BJ (cell line): ENCODE measurements at regions not wholly inside any gene's neighbourhood (a gene's known extent, or its start where the extent isn't known, plus 50 kb on each side); places are given as distances from the start of the nearest gene placed in this dataset.
"Not testable (repeated sequence)": the region's sequence is repeated elsewhere in the genome, so short reads cannot be mapped to it uniquely, and the experiment has no call there.

Experiments used
- CTCF ChIA-PET: fragments of 350-600 bp; formaldehyde crosslinking; extraction: SDS; loops from one replicate; lab custom pipeline; 2021; ENCODE audit warnings: antibody characterized with exemption, inconsistent platforms; lab: Yijun Ruan, JAX
- POLR2A ChIA-PET: fragments of 300-600 bp; sonication (Branson Sonifier 250); formaldehyde crosslinking; extraction: SDS; loops from one replicate; lab custom pipeline; 2021; ENCODE audit warnings: antibody characterized with exemption; lab: Charles Lee
- DNase-seq: peaks from one replicate; pipeline ENCODE4 v3.0.0-alpha.2; 2011; ENCODE audit warnings: low read depth
- H3K27me3 ChIP-seq: 2 replicates; pipeline ENCODE4 v1.6.0; 2011; ENCODE audit warnings: low read length; ENCODE audit not compliant: control insufficient read depth, insufficient read depth
- H3K36me3 ChIP-seq: 2 replicates; pipeline ENCODE4 v1.5.1; 2011; ENCODE audit warnings: low read length; ENCODE audit not compliant: control insufficient read depth, insufficient read depth
- H3K4me3 ChIP-seq: 2 replicates; pipeline ENCODE4 v1.5.1; 2011; ENCODE audit warnings: low read depth, mild to moderate bottlenecking, control low read depth, low read length
- CTCF ChIP-seq: IDR thresholded peaks from 2 replicates; pipeline ENCODE4 v1.5.1; 2011; ENCODE audit warnings: low read depth, mild to moderate bottlenecking, control low read depth, inconsistent platforms, low read length, moderate library complexity; ENCODE audit not compliant: insufficient read depth

- H3K4me3 ChIP-seq, H3K27me3 ChIP-seq, H3K36me3 ChIP-seq, POLR2A ChIA-PET, CTCF ChIA-PET, DNase-seq: not testable (repeated sequence)
Measured at GRCh38 chr20:30569867-30570266, 687.6 kb upstream of the DEFB115 start.

GRCh38 chr20:30570622-30571021, 686.8 kb upstream of the DEFB115 start:
- POLR2A ChIA-PET, H3K27me3 ChIP-seq, H3K36me3 ChIP-seq, DNase-seq, H3K4me3 ChIP-seq, CTCF ChIA-PET: not testable (repeated sequence)

- CTCF ChIA-PET, H3K27me3 ChIP-seq, H3K4me3 ChIP-seq, POLR2A ChIA-PET, DNase-seq, H3K36me3 ChIP-seq: not testable (repeated sequence)
Measured at GRCh38 chr20:30574337-30574736, 683.1 kb upstream of the DEFB115 start.

- H3K4me3 ChIP-seq, CTCF ChIA-PET, H3K36me3 ChIP-seq, POLR2A ChIA-PET, DNase-seq, H3K27me3 ChIP-seq: not testable (repeated sequence)
Measured at GRCh38 chr20:30579069-30579468, 678.4 kb upstream of the DEFB115 start.

GRCh38 chr20:30579824-30580438, 677.5 kb upstream of the DEFB115 start:
- POLR2A ChIA-PET, H3K27me3 ChIP-seq, CTCF ChIA-PET, H3K36me3 ChIP-seq, DNase-seq: not testable (repeated sequence)
- H3K4me3 ChIP-seq, result peak overlapping the region; percentile 18; the same call in 1 of the 2 replicates

- H3K4me3 ChIP-seq, POLR2A ChIA-PET, DNase-seq, CTCF ChIA-PET, H3K36me3 ChIP-seq, H3K27me3 ChIP-seq: not testable (repeated sequence)
Measured at GRCh38 chr20:30581839-30582238, 675.6 kb upstream of the DEFB115 start.

- DNase-seq, H3K4me3 ChIP-seq, H3K36me3 ChIP-seq, CTCF ChIA-PET, H3K27me3 ChIP-seq, POLR2A ChIA-PET: not testable (repeated sequence)
Measured at GRCh38 chr20:30584403-30584802, 673.1 kb upstream of the DEFB115 start.

- CTCF ChIA-PET, H3K36me3 ChIP-seq, POLR2A ChIA-PET, DNase-seq, H3K27me3 ChIP-seq, H3K4me3 ChIP-seq: not testable (repeated sequence)
Measured at GRCh38 chr20:30585244-30585796, 672.1 kb upstream of the DEFB115 start.

- H3K4me3 ChIP-seq, POLR2A ChIA-PET, H3K27me3 ChIP-seq, DNase-seq, CTCF ChIA-PET, H3K36me3 ChIP-seq: not testable (repeated sequence)
Measured at GRCh38 chr20:30586178-30586577, 671.3 kb upstream of the DEFB115 start.

- CTCF ChIA-PET, result no interaction called here
- no peak for TF ChIP-seq CTCF
- POLR2A ChIA-PET, result no interaction called here
- Histone ChIP-seq H3K4me3 (no peak overlapping the region), H3K27me3 (no peaks in the 10 kb centered on the region), H3K36me3 (no peaks in the 10 kb centered on the region)
- DNase-seq, result no peak
Measured at GRCh38 chr20:30593572-30593971, 663.9 kb upstream of the DEFB115 start.
